WTC11 (cell line): ENCODE measurements at regions not wholly inside any gene's neighbourhood (a gene's known extent, or its start where the extent isn't known, plus 50 kb on each side); places are given as distances from the start of the nearest gene placed in this dataset.
A peak's percentile ranks its signal among the peaks of the same experiment; 100 is the strongest.

Source experiments
- ATAC-seq: fragments of 200-7000 bp; cut with Tn5 transposase; 2 replicates; pipeline ENCODE4 v1.10.0; 2021; ENCODE audit warnings: mild to moderate bottlenecking, moderate library complexity
- CTCF ChIA-PET: fragments of 300-600 bp; sonication (Branson Sonifier 250); formaldehyde crosslinking; loops from one replicate; lab custom pipeline; 2021; ENCODE audit warnings: antibody characterized with exemption; lab: Charles Lee
- POLR2A ChIA-PET: fragments of 350-600 bp; sonication (Branson Sonifier 250); formaldehyde crosslinking; loops from one replicate; lab custom pipeline; 2021; ENCODE audit warnings: antibody characterized with exemption; lab: Charles Lee
- DNase-seq: peaks from one replicate; pipeline ENCODE4 v3.0.0; 2021; ENCODE audit warnings: low spot score
- H3K27ac Mint-ChIP-seq: 2 replicates; pipeline ENCODE4 v1.8.0; 2021; ENCODE audit warnings: mixed read lengths
- H3K27me3 Mint-ChIP-seq: 2 replicates; pipeline ENCODE4 v1.8.0; 2021; ENCODE audit warnings: low read depth, mild to moderate bottlenecking, moderate library complexity, mixed read lengths
- H3K36me3 Mint-ChIP-seq: 2 replicates; pipeline ENCODE4 v1.8.0; 2021; ENCODE audit warnings: mixed read lengths
- H3K4me1 Mint-ChIP-seq: 2 replicates; pipeline ENCODE4 v1.8.0; 2022; ENCODE audit warnings: mixed read lengths
- H3K4me3 Mint-ChIP-seq: 2 replicates; pipeline ENCODE4 v1.8.0; 2021; ENCODE audit warnings: mild to moderate bottlenecking, moderate library complexity, mixed read lengths
- H3K9me3 Mint-ChIP-seq: 2 replicates; pipeline ENCODE4 v1.8.0; 2021; ENCODE audit warnings: mixed read lengths
- ARID4B ChIP-seq: sonication (generic); formaldehyde crosslinking; IDR thresholded peaks from 2 replicates; pipeline ENCODE4 v1.8.0; 2023; ENCODE audit warnings: missing genetic modification reagents, mild to moderate bottlenecking, borderline replicate concordance
- CREB1 ChIP-seq: sonication (generic); formaldehyde crosslinking; IDR thresholded peaks from 2 replicates; pipeline ENCODE4 v1.8.0; 2023; ENCODE audit warnings: mild to moderate bottlenecking, missing genetic modification reagents
- ETV6 ChIP-seq: sonication (generic); formaldehyde crosslinking; IDR thresholded peaks from 2 replicates; pipeline ENCODE4 v1.8.1; 2022; ENCODE audit warnings: mild to moderate bottlenecking, missing genetic modification reagents
- FOXK1 ChIP-seq: sonication (generic); formaldehyde crosslinking; IDR thresholded peaks from 2 replicates; pipeline ENCODE4 v1.8.0; 2022; ENCODE audit warnings: mild to moderate bottlenecking, moderate library complexity, missing genetic modification reagents
- GTF2I ChIP-seq: fragments of 250-450 bp; sonication (Bioruptor Pico); conservative IDR thresholded peaks from 2 replicates; pipeline ENCODE4 v1.4.0; 2021; ENCODE audit warnings: mild to moderate bottlenecking
- MLX ChIP-seq: sonication (generic); formaldehyde crosslinking; IDR thresholded peaks from 2 replicates; pipeline ENCODE4 v1.8.1; 2023; ENCODE audit warnings: mild to moderate bottlenecking, missing genetic modification reagents, moderate library complexity
- NFATC4 ChIP-seq: fragments of 250-450 bp; sonication (Bioruptor Pico); IDR thresholded peaks from 2 replicates; pipeline ENCODE4 v1.9.0; 2021; ENCODE audit warnings: mild to moderate bottlenecking
- OVOL2 ChIP-seq: fragments of 250-450 bp; sonication (Bioruptor Pico); IDR thresholded peaks from 2 replicates; pipeline ENCODE4 v1.9.0; 2021; ENCODE audit warnings: mild to moderate bottlenecking, borderline replicate concordance
- USF1 ChIP-seq: sonication (generic); formaldehyde crosslinking; IDR thresholded peaks from 2 replicates; pipeline ENCODE4 v1.8.0; 2022; ENCODE audit warnings: mild to moderate bottlenecking, missing genetic modification reagents
- ZNF232 ChIP-seq: sonication (generic); formaldehyde crosslinking; IDR thresholded peaks from 2 replicates; pipeline ENCODE4 v1.8.0; 2022; ENCODE audit warnings: mild to moderate bottlenecking, missing genetic modification reagents
- ZNF263 ChIP-seq: sonication (generic); formaldehyde crosslinking; IDR thresholded peaks from 2 replicates; pipeline ENCODE4 v1.8.1; 2022; ENCODE audit warnings: low read depth, mild to moderate bottlenecking, moderate library complexity, missing genetic modification reagents
- ZNF281 ChIP-seq: sonication (generic); formaldehyde crosslinking; IDR thresholded peaks from 2 replicates; pipeline ENCODE4 v1.8.0; 2023; ENCODE audit warnings: mild to moderate bottlenecking, missing genetic modification reagents
- ZNF532 ChIP-seq: fragments of 250-450 bp; sonication (Bioruptor Pico); IDR thresholded peaks from 2 replicates; pipeline ENCODE4 v1.9.0; 2021; ENCODE audit warnings: mild to moderate bottlenecking, borderline replicate concordance
- TF ChIP-seq, protein P1 (sequence below): sonication (generic); formaldehyde crosslinking; IDR thresholded peaks from 2 replicates; pipeline ENCODE4 v1.8.0; 2022; ENCODE audit warnings: mild to moderate bottlenecking, missing genetic modification reagents
- TF ChIP-seq, protein P2 (sequence below): sonication (generic); formaldehyde crosslinking; conservative IDR thresholded peaks from 2 replicates; pipeline ENCODE4 v1.8.1; 2023; ENCODE audit warnings: mild to moderate bottlenecking, low read depth, missing genetic modification reagents, moderate library complexity

DNA sequence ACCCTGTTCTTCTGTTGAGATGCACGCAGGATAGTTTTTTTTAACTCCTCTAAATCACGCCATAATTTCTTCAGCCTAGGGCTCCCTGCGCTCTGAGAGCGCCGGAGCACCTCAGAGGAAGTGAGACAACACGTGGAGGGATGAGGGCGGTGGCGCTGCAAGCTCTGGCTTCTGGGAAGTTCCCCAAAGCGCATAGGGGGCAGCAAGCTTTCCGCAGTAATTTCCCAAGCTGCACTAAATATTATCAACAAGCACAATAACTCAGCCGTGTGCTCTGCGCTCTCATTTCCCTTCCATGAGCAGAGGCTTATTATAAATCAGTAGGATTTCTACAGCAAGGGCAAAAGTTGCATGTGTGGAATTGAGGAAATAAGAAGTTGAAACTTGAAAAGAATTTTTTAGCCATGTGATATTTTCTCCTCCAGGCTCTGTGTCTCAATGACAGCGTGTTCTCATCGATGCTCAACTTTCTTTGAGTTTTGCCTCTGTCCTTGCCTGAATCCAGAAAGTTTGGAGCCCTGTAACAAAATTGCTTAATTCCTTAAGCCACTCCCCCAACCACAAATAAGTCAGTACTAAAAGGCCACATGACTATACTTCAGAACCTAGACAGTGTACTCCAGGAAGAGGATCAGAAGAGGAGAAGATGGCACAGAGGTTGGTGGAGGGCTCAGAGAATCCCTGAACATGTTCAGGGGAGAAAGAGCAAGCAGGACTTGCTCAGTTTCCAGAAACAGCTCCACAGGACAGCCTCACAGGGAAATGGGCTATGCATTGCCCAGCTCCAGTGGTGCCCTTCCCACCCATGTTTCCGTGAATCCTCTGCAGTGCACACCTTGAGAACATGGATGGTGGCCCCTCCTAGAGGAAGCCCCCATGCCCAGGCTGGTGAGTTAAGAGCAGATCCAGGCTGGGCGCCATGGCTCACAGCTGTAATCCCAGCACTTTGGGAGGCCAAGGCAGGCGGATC, 221.5 kb upstream of the GHITM start (continued):
- TF ChIP-seq USF1 (CRISPR knock-in tag) (peak; percentile 79), FOXK1 (CRISPR knock-in tag) (peak; percentile 53; the same call in 1 of the 2 replicates), MLX (CRISPR knock-in tag) (no peak), GTF2I (CRISPR knock-in tag) (no peak), CREB1 (CRISPR knock-in tag) (no peak), ZNF232 (CRISPR knock-in tag) (0 out of 2 replicates have a peak, but pooled peaks have one; percentile 46), ZNF281 (CRISPR knock-in tag) (no peak), ETV6 (CRISPR knock-in tag) (0 out of 2 replicates have a peak, but pooled peaks have one; percentile 62)
- TF ChIP-seq, all 79 proteins: peak for 11

GRCh38 chr10:83919187-83919586, 220.1 kb upstream of the GHITM start:
- Mint-ChIP-seq H3K36me3 (no peaks in the 10 kb centered on the region), H3K9me3 (no peaks in the 10 kb centered on the region), H3K4me1 (peaks cover 24% of the 10 kb centered on the region), H3K27ac (no peak overlapping the region), H3K4me3 (no peak overlapping the region), H3K27me3 (peaks cover 19% of the 10 kb centered on the region)
- ChIA-PET POLR2A (interaction anchor here (0.6 kb wide), 1 partner anchor 51 kb away, joined by 3 read pairs; no protein-coding TSS in a partner anchor), CTCF (interaction anchor here (0.7 kb wide), 1 partner anchor 107 kb away, joined by 3 read pairs; no protein-coding TSS in a partner anchor)
- DNase-seq (no peak), ATAC-seq (no peak)
- TF ChIP-seq, protein P1, sequence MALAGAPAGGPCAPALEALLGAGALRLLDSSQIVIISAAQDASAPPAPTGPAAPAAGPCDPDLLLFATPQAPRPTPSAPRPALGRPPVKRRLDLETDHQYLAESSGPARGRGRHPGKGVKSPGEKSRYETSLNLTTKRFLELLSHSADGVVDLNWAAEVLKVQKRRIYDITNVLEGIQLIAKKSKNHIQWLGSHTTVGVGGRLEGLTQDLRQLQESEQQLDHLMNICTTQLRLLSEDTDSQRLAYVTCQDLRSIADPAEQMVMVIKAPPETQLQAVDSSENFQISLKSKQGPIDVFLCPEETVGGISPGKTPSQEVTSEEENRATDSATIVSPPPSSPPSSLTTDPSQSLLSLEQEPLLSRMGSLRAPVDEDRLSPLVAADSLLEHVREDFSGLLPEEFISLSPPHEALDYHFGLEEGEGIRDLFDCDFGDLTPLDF (CRISPR knock-in tag) = no peak
- TF ChIP-seq ZNF263 (CRISPR knock-in tag) (no peak), ARID4B (CRISPR knock-in tag) (no peak), NFATC4 (no peak), ZNF532 (no peak), OVOL2 (no peak)
- TF ChIP-seq, protein P2, sequence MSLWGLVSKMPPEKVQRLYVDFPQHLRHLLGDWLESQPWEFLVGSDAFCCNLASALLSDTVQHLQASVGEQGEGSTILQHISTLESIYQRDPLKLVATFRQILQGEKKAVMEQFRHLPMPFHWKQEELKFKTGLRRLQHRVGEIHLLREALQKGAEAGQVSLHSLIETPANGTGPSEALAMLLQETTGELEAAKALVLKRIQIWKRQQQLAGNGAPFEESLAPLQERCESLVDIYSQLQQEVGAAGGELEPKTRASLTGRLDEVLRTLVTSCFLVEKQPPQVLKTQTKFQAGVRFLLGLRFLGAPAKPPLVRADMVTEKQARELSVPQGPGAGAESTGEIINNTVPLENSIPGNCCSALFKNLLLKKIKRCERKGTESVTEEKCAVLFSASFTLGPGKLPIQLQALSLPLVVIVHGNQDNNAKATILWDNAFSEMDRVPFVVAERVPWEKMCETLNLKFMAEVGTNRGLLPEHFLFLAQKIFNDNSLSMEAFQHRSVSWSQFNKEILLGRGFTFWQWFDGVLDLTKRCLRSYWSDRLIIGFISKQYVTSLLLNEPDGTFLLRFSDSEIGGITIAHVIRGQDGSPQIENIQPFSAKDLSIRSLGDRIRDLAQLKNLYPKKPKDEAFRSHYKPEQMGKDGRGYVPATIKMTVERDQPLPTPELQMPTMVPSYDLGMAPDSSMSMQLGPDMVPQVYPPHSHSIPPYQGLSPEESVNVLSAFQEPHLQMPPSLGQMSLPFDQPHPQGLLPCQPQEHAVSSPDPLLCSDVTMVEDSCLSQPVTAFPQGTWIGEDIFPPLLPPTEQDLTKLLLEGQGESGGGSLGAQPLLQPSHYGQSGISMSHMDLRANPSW = no peak
